KOPT-K1 (cell line): ENCODE measurements at regions not wholly inside any gene's neighbourhood (a gene's known extent, or its start where the extent isn't known, plus 50 kb on each side); places are given as distances from the start of the nearest gene placed in this dataset.

Experiments
- H3K27ac ChIP-seq: fragments of 200-600 bp; sonication (generic); 2 replicates; pipeline ENCODE4 v1.5.1; 2016; ENCODE audit warnings: antibody characterized with exemption, mild to moderate bottlenecking, low read depth, low read length; ENCODE audit not compliant: poor library complexity, severe bottlenecking
- H3K36me3 ChIP-seq: fragments of 200-600 bp; sonication (generic); 2 replicates; pipeline ENCODE4 v1.5.1; 2017; ENCODE audit warnings: antibody characterized with exemption, mild to moderate bottlenecking, low read length, moderate library complexity; ENCODE audit not compliant: insufficient read depth
- H3K9me3 ChIP-seq: fragments of 200-600 bp; sonication (generic); 2 replicates; pipeline ENCODE4 v1.5.1; 2017; ENCODE audit warnings: antibody characterized with exemption, low read length, mild to moderate bottlenecking; ENCODE audit not compliant: insufficient read depth, poor library complexity, severe bottlenecking

GRCh38 chr14:31950764-31951637 lies 126.1 kb upstream of the ARHGAP5 start:
- Histone ChIP-seq H3K27ac (no peak overlapping the region), H3K9me3 (no peaks in the 10 kb centered on the region), H3K36me3 (no peaks in the 10 kb centered on the region)

DNA sequence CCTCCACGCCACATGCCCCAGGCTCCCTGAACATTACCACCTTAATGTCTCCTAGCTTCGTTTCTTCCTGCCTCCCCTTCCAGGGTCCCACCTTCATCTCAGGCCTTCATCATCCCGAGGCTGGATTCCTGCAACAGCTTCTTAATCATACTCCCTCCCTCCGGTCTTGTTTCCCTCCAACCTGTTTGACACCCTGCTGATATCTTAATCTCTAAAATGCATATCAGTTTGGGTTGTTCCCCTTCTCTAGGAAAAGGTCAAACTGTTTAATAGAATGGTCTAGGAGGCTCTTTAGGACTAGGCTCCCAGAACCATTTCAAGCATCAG lies 125.5 kb upstream of the ARHGAP5 start:
- Histone ChIP-seq H3K27ac (no peak overlapping the region), H3K9me3 (no peaks in the 10 kb centered on the region), H3K36me3 (no peaks in the 10 kb centered on the region)

DNA sequence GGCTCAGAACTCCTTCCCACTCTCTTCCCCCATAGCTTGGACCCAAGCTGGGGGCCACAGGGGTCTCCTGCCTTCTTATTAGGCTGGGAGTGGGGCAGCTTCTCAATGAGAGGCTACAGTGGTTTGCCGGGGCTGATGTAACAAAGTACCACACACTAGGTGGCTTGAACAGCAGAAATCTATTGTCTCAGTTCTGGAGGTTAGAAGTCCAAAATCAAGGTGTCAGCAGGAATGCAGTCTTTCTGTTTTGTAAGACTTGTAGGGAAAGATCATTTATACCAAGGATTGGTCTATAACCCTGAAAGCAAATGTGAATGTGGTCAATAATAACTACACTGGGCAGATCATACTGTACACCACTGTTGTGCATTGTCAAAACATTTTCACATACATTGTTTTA lies 124.5 kb upstream of the ARHGAP5 start:
- no peaks in the 10 kb centered on the region for H3K9me3 ChIP-seq
- H3K27ac ChIP-seq = no peak overlapping the region
- no peaks in the 10 kb centered on the region for H3K36me3 ChIP-seq

DNA sequence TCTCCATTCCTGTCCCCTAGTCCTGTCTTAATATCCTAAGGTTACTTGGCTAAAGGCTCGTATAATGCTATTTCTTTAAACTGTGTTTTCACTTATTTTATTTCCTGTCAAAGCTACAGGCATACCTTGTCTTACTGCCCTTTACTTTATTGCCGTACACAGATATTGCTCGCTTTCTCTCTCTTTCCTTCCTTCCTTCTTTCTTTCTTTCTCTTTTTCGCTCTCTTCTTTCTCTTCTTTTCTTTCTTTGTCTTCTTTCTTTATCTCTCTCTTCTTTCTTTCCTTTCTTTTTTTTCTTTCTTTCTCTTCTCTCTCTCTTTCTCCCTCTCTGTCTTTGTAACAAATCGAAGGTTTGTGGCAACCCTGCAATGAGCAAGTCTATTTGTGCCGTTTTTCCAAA lies 123.9 kb upstream of the ARHGAP5 start:
- H3K27ac ChIP-seq = no peak overlapping the region
- no peaks in the 10 kb centered on the region for H3K36me3 ChIP-seq
- H3K9me3 ChIP-seq = no peaks in the 10 kb centered on the region

DNA sequence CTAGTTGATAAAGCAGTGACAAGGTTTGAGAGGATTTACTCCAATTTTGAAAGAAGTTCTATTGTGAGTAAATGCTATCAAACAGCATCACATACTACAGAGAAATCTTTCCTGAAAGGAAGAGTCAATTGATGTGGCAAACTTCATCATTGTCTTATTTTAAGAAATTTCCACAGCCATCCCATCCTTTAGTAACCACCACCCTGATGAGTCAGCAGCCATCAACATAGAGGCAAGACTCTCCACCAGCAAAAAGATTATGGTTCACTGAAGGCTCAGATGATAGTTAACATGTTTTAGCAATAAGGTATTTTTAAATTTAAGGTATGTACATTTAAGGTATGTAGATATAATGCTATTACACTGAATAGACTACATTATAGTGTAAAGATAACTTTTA lies 122.1 kb upstream of the ARHGAP5 start:
- no peaks in the 10 kb centered on the region for H3K36me3 ChIP-seq
- no peak overlapping the region for H3K27ac ChIP-seq
- no peaks in the 10 kb centered on the region for H3K9me3 ChIP-seq

DNA sequence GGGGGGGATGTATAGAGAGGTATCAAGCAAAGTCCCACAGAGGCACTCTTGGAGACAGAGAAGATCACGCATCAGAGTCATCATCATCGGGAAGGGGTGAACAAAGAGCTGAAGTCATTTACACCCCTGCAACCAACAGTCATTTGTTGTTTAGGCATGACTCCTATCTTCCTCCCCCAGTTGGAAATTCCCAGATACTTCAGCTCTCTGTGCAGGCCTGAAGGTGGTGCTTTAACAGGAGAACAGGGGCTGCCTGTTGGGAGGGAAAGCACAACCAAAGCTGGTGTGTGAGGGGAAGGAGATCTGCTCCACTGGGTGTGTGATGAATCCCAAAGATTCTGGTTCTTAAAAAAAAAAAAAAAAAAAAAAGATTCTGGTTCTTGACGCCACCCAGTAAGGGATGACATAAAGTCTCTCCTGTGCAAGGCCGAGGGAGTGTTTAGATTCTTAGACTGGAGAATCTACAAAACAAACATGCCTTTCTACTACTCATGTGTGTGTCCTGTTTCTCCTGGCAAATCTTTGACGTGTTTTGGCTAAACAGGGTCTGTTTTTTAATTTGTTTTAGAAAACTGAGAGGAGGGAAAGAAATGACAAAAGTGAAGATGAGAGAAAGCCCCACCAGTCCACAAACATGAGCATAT lies 121.0 kb upstream of the ARHGAP5 start:
- Histone ChIP-seq H3K9me3 (peaks cover 3% of the 10 kb centered on the region), H3K27ac (no peak overlapping the region)

GRCh38 chr14:31957565-31957964 lies 119.5 kb upstream of the ARHGAP5 start:
- Histone ChIP-seq H3K27ac (no peak overlapping the region), H3K9me3 (peaks cover 3% of the 10 kb centered on the region), H3K36me3 (no peaks in the 10 kb centered on the region)

More for the DNA sequence above, 121.0 kb upstream of the ARHGAP5 start:
- H3K36me3 ChIP-seq = no peaks in the 10 kb centered on the region

DNA sequence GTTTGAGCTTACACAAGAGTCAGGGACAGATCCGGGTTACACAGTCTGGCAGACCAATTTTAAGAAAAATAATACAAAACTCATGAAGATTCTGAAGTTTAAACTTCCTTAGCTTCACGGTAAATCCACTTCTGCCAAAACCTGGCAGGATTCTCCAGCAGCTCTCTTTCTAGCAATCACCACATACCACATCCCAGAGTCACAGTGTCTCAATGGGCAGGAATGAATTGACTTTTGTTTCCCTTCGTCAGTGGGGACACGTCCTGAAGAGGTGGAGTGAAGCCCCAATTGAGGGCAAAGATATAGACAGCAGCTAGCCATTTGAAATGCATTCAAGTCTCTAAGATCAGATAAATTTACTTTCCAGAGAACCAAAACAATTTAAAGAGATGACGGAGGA lies 117.1 kb upstream of the ARHGAP5 start:
- Histone ChIP-seq H3K9me3 (peaks cover 3% of the 10 kb centered on the region), H3K27ac (no peak overlapping the region), H3K36me3 (no peaks in the 10 kb centered on the region)

- Histone ChIP-seq H3K27ac (no peak overlapping the region), H3K9me3 (peaks cover 3% of the 10 kb centered on the region), H3K36me3 (no peaks in the 10 kb centered on the region)
Measured at GRCh38 chr14:31961896-31962295, 115.2 kb upstream of the ARHGAP5 start.

- Histone ChIP-seq H3K9me3 (peaks cover 3% of the 10 kb centered on the region), H3K36me3 (no peaks in the 10 kb centered on the region), H3K27ac (no peak overlapping the region)
Measured at GRCh38 chr14:31962920-31963319, 114.2 kb upstream of the ARHGAP5 start.

DNA sequence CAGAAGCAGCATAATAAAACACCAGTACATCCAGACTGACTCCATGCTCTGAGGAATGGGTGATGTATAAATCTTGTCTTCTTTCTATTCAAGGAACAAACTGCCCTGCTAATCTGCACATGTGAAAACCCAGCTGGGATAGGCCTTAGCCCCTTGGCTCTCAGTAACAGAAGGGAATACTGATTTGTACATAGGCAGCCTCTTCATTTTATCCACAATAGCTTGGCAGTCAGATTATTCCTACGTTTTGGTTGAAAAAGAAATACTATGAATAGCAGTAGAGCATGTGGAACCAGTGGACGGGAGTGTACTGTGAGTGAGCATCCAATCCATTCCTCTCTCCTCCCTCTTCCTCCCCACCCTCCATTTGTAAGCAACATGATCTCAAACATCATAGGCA lies 113.5 kb upstream of the ARHGAP5 start:
- H3K36me3 ChIP-seq = no peaks in the 10 kb centered on the region
- no peak overlapping the region for H3K27ac ChIP-seq
- H3K9me3 ChIP-seq = peaks cover 3% of the 10 kb centered on the region

DNA sequence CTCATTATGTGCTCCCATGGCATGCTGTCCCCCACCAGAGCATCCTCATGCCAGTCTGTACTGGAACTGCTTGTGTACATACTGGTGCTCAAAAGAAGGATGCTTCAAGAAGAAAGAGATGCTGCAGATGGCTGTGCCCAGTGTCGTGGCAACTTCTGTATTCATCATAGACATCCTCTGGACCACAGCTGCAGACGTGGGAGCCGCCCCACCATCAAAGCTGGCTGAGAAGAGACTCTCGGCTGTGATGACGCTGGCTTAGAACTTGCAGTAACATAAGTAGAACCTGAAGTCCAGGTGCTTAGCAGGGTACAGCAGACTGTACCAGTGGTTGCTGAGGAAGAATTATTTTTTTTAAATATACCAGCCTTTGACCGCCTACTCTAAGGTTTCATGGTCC lies 112.6 kb upstream of the ARHGAP5 start:
- Histone ChIP-seq H3K27ac (no peak overlapping the region), H3K9me3 (peaks cover 3% of the 10 kb centered on the region), H3K36me3 (no peaks in the 10 kb centered on the region)

DNA sequence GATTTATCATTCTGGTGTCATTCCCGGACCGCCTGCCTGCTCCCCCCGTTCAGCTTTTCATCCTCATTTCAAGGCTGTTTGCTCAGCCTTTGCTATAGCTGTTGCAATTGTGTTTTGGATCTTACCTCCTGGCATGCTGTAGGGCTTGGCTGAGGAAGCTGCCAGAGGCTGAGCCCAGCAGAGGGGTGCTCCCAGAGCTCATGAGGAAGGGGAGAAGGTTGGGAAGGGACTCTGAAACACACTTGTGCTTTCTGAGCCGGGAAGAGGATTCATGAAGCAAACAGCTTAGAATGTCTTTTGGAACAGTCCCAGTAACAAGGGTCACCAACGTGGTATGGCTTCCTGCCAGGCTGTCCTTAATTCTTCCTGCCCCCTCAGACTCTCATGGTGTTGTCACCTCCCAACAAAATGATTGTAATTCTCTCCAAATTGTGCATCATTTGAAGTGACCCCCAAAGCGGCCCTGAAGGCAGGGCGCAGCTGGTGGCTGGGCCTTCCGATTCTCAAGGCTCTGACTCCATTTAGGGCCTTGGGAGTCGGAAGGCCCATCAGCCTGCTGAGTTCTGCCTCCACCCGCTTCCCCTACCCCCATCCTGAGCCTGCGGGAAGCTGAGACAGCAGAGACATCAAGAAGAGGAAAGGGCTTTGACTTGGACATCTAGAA lies 111.9 kb upstream of the ARHGAP5 start:
- peaks cover 3% of the 10 kb centered on the region for H3K9me3 ChIP-seq
- H3K36me3 ChIP-seq = no peaks in the 10 kb centered on the region
- no peak overlapping the region for H3K27ac ChIP-seq

- Histone ChIP-seq H3K27ac (peak overlapping the region; percentile 46), H3K9me3 (peaks cover 7% of the 10 kb centered on the region), H3K36me3 (no peaks in the 10 kb centered on the region)
Measured at GRCh38 chr14:31965735-31966598, 111.1 kb upstream of the ARHGAP5 start.
